ENCODE measurements at regions not wholly inside any gene's neighbourhood (a gene's known extent, or its start where the extent isn't known, plus 50 kb on each side); places are given as distances from the start of the nearest gene placed in this dataset.

- no peak for TF ChIP-seq CTCF (IDR thresholded peaks at IDR 0.05; ENCODE audit: low read depth, low read length, missing control alignments)
- no peak for DNase-seq (ENCODE audit: extremely low read depth, low read depth)
- H3K4me3 ChIP-seq (replicated peaks; ENCODE audit: low read depth, low read length) = no peak overlapping the region
Measured at GRCh38 chr11:109338131-109338530, 83.9 kb upstream of the C11orf87 start.

GRCh38 chr11:109342261-109342660, 79.7 kb upstream of the C11orf87 start:
- H3K4me3 ChIP-seq (replicated peaks; ENCODE audit: low read depth, low read length) = no peak overlapping the region
- no peak for TF ChIP-seq CTCF (IDR thresholded peaks at IDR 0.05; ENCODE audit: low read depth, low read length, missing control alignments)
- DNase-seq (ENCODE audit: extremely low read depth, low read depth) = no peak

GRCh38 chr11:109343242-109343641, 78.7 kb upstream of the C11orf87 start:
- no peak for TF ChIP-seq CTCF (IDR thresholded peaks at IDR 0.05; ENCODE audit: low read depth, low read length, missing control alignments)
- no peak overlapping the region for H3K4me3 ChIP-seq (replicated peaks; ENCODE audit: low read depth, low read length)
- no peak for DNase-seq (ENCODE audit: extremely low read depth, low read depth)

- DNase-seq (ENCODE audit: extremely low read depth, low read depth) = no peak
- no peak for TF ChIP-seq CTCF (IDR thresholded peaks at IDR 0.05; ENCODE audit: low read depth, low read length, missing control alignments)
- no peak overlapping the region for H3K4me3 ChIP-seq (replicated peaks; ENCODE audit: low read depth, low read length)
Measured at GRCh38 chr11:109347304-109347703, 74.7 kb upstream of the C11orf87 start.

- no peak for TF ChIP-seq CTCF (IDR thresholded peaks at IDR 0.05; ENCODE audit: low read depth, low read length, missing control alignments)
- DNase-seq (ENCODE audit: extremely low read depth, low read depth) = no peak
- H3K4me3 ChIP-seq (replicated peaks; ENCODE audit: low read depth, low read length) = no peak overlapping the region
Measured at GRCh38 chr11:109349276-109350080, 72.5 kb upstream of the C11orf87 start.

- no peak for DNase-seq (ENCODE audit: extremely low read depth, low read depth)
- no peak overlapping the region for H3K4me3 ChIP-seq (replicated peaks; ENCODE audit: low read depth, low read length)
- TF ChIP-seq CTCF (IDR thresholded peaks at IDR 0.05; ENCODE audit: low read depth, low read length, missing control alignments) = no peak
Measured at GRCh38 chr11:109350091-109350490, 71.9 kb upstream of the C11orf87 start.

GRCh38 chr11:109362059-109362458, 59.9 kb upstream of the C11orf87 start:
- TF ChIP-seq CTCF (IDR thresholded peaks at IDR 0.05; ENCODE audit: low read depth, low read length, missing control alignments) = no peak
- no peak overlapping the region for H3K4me3 ChIP-seq (replicated peaks; ENCODE audit: low read depth, low read length)
- no peak for DNase-seq (ENCODE audit: extremely low read depth, low read depth)
